ENCODE measurements at regions not wholly inside any gene's neighbourhood (a gene's known extent, or its start where the extent isn't known, plus 50 kb on each side); places are given as distances from the start of the nearest gene placed in this dataset.

- no peaks in the 10 kb centered on the region for H3K27me3 ChIP-seq (ENCODE audit: insufficient read depth)
- no peak overlapping the region for H3K4me2 ChIP-seq
- no peak for TF ChIP-seq ETS1 (IDR thresholded peaks at IDR 0.05)
- TF ChIP-seq NANOG (IDR thresholded peaks at IDR 0.05; ENCODE audit: borderline replicate concordance): no peak
- no peak for TF ChIP-seq EZH2 (IDR thresholded peaks at IDR 0.05; ENCODE audit: low read depth, unreplicated experiment)
- TF ChIP-seq ZNF462 (CRISPR knock-in tag; IDR thresholded peaks at IDR 0.05): no peak
- no peak for TF ChIP-seq CREB1 (CRISPR knock-in tag; IDR thresholded peaks at IDR 0.05; ENCODE audit: low read depth)
- TF ChIP-seq STAT1 (IDR thresholded peaks at IDR 0.05; ENCODE audit: unreplicated experiment): no peak
- TF ChIP-seq EZH2phosphoT487 (IDR thresholded peaks at IDR 0.05; ENCODE audit: unreplicated experiment): no peak
- TF ChIP-seq ZNF331 (CRISPR knock-in tag; IDR thresholded peaks at IDR 0.05; ENCODE audit: low read depth): no peak
- no peak for TF ChIP-seq CTCF (conservative IDR thresholded peaks at IDR 0.05; ENCODE audit: low read depth in 2 of 2)
- TF ChIP-seq ZNF114 (CRISPR knock-in tag; IDR thresholded peaks at IDR 0.05): no peak
- no peak for TF ChIP-seq POLR2AphosphoS5 (IDR thresholded peaks at IDR 0.05; ENCODE audit: low read depth)
- TF ChIP-seq JUNB (IDR thresholded peaks at IDR 0.05; ENCODE audit: unreplicated experiment): no peak
- no peak for TF ChIP-seq REST (IDR thresholded peaks at IDR 0.05; ENCODE audit: unreplicated experiment)
- H3K4me1 ChIP-seq (ENCODE audit: insufficient read depth): peaks cover 5% of the 10 kb centered on the region; the same call in 1 of the 2 replicates
- peaks cover 9% of the 10 kb centered on the region; the same call in 2 of the 3 replicates for H3K36me3 Mint-ChIP-seq (ENCODE audit: low read depth)
- no peak overlapping the region for H3K27ac ChIP-seq (ENCODE audit: low read depth)
- H3K4me3 Mint-ChIP-seq: no peak overlapping the region
- H3K27me3 Mint-ChIP-seq (ENCODE audit: insufficient read depth, low read depth, poor library complexity): peaks cover 14% of the 10 kb centered on the region
- H3K79me2 ChIP-seq (replicated peaks; ENCODE audit: insufficient read depth): no peaks in the 10 kb centered on the region
- ATAC-seq: peak; percentile 97
- peaks cover 6% of the 10 kb centered on the region for H3K4me1 Mint-ChIP-seq
- H3K4me3 ChIP-seq: no peak overlapping the region
- H3K36me3 ChIP-seq (ENCODE audit: insufficient read depth): no peaks in the 10 kb centered on the region
- no peaks in the 10 kb centered on the region for H3F3A ChIP-seq (replicated peaks; ENCODE audit: low read depth)
- peak overlapping the region; percentile 42; the same call in 1 of the 2 replicates for H3K27ac Mint-ChIP-seq
- DNase-seq (ENCODE audit: low spot score): peak; percentile 15
- peaks cover 17% of the 10 kb centered on the region for H3K9me3 Mint-ChIP-seq
- H2AFZ ChIP-seq: peak overlapping the region; percentile 74
- no peaks in the 10 kb centered on the region for H4K20me1 ChIP-seq (replicated peaks; ENCODE audit: insufficient read depth)
- H3K9me2 ChIP-seq (ENCODE audit: insufficient read depth): peaks cover 8% of the 10 kb centered on the region; the same call in 1 of the 2 replicates
These were observed 223.5 kb upstream of the RBMS3 start for GRCh38 chr3:29057326-29057725.
